GM18517 (cell line): ENCODE measurements at regions not wholly inside any gene's neighbourhood (a gene's known extent, or its start where the extent isn't known, plus 50 kb on each side); places are given as distances from the start of the nearest gene placed in this dataset.

Source experiments
- ATAC-seq: cut with Tn5 transposase; IDR thresholded peaks from one replicate; pipeline ENCODE4 v1.9.1; 2021; ENCODE audit warnings: mild to moderate bottlenecking, moderate library complexity; ENCODE audit not compliant: unreplicated experiment

DNA sequence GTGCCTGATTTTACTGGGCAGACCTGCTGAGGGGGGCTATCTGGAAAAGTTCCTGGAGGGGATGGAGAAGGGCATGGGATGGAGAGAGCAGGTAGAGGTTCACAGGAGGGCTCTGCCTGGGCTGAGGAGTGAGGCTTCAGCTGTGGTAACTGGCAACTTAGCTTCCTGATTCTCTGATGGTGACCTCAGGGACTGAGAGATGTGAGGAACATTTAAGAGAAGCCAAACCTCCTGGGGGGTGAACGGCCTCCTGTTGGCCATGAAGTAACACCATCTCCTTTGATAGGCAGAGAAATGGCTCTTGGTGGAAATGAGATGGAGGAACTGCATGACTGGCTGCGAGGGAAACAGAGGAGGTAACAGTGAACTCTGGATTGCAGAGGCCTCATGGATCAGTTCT lies 97.3 kb upstream of the ROPN1 start:
- no peak for ATAC-seq

- no peak for ATAC-seq
Observed at GRCh38 chr3:124091716-124092115, 99.8 kb upstream of the ROPN1 start.

- ATAC-seq, result no peak
Observed at GRCh38 chr3:124092811-124093210, 100.9 kb upstream of the ROPN1 start.

DNA sequence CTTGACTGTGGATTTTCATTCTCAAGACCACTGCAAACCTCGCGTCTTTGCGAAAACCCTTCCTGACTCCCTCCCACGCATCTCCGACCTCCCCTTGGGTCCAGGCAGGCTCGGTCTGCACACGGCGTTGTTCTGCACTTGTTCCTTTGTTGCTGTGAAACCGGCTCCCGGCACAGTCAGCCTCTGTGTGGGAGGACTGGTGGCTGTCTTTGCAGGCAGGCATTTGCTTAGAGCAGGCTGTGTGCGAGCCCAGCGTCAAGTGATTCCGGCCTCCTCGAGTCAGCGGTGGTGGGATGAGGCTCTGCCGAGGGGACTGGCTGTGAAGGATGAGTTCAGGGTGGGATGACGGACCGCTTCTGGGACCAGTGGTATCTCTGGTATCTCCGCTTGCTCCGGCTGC lies 102.6 kb upstream of the ROPN1 start:
- ATAC-seq, result no peak

DNA sequence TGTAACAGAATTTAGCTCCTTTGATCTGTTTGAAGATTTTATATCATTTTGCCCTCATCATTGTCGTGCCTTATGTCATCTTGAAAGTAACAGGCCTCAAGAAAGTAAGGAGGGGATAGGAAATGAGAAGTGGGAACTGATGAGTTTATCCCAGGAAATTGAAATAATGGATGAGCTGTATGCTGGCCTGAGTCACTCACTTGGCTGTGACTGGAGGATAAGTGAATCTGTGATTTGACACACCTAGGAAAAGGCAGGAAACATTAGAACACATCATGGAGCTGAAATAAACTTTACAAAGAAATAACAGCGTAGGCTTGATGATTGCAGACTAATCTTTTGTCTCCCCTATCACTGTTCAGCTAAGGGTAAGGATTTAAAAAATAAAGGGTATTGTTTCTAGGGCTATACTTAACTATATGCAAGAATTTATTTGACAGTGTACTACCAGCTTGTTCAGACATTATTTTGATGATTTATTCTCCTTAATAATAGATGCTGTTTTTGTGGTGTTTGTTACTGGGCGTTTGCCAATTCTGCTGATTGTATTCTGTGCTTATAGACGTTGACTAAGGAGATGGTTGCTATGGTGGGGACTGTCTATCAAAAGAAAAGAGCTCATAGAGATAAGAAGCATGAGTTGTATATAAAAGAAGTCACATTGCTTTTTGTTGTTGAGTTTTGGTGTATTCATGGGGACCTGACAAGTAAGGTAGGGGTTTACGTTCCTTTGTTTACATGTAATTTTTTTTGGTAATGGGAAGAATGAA lies 105.6 kb upstream of the ROPN1 start:
- no peak for ATAC-seq

DNA sequence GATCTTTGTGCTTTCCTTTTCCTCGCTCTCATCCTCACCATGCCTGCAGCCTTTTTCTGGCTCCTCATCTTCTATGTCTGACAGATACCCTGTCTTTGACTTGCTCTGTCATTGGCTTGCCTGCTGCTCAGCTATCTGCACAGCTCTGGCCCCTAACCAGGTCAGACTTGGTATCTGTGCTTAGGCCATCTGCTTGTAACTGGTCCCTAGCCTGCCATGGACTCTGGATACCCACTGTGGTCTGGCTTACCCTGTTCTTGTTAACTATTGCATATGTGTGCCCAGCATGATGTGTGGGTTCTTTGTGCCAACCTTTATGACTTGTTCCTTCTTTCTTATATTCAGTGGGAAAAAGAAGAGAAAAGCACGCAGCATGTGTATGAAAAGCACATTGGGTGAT lies 109.7 kb upstream of the ROPN1 start:
- no peak for ATAC-seq

GRCh38 chr3:124107104-124107890 lies 115.4 kb upstream of the ROPN1 start:
- ATAC-seq, result no peak

DNA sequence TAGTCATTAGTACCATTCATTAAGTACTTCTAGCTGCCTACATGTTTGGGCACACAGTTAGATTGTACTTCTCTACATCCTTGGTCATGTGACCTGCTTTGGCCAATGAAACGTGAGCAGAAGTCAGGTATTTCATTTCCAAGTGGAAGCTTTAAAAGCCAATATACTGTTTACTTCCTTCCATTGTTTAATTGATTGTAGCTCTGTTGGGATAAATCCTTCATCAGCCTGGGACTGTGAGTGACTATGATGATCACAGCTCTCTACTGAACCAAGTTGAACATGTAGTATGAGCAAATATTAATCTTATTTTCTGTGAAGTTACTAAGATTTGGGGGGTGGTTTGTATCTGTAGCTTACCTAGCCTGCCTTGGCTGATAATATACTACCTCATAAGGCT lies 116.5 kb upstream of the ROPN1 start:
- ATAC-seq, result no peak

DNA sequence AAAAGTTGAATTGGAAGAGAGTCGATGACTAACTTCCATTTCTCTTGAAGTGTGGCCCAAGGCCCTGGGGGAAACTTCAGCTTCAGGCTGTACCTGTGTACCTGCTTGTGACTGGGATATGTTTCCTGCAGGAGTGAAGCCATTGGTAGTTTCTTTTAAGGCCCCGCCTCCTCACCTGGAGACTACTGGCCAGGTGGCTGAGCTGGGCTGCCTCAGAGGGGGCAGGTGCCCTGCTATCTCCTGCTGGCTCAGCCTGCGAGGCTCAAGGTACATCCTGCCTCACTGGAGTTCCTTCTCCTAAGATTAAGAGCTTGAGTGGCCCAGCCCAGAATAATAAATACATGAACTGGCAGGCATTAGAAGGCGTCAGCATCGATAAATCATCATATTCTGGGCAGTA lies 121.6 kb upstream of the ROPN1 start:
- no peak for ATAC-seq

- no peak for ATAC-seq
Observed at GRCh38 chr3:124115279-124115678, 123.4 kb upstream of the ROPN1 start.

- ATAC-seq, result no peak
Observed at GRCh38 chr3:124115956-124116355, 124.0 kb upstream of the ROPN1 start.

GRCh38 chr3:124116906-124117305 lies 125.0 kb upstream of the ROPN1 start:
- no peak for ATAC-seq

DNA sequence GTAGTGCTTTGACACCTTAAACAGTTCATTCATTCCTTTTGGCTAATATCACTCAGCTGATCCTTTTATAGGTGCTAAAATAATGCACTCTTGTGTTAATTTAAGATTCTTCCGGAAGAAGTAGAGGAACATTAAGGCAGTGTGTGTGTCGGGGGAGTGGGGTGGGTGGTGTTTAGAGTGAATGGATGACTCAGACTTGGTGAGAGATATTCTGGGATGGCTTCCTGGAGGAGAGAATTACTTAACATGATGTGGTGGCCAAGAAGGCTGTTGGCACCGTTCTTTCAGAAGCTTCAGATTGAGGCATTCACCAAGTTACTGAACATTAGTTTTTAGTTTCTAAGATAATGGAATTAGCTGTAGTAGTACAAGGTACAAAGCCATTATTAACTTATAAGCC lies 125.6 kb upstream of the ROPN1 start:
- ATAC-seq, result no peak

GRCh38 chr3:124118397-124118796 lies 126.5 kb upstream of the ROPN1 start:
- ATAC-seq, result no peak

GRCh38 chr3:124119056-124119716 lies 127.3 kb upstream of the ROPN1 start:
- no peak for ATAC-seq

DNA sequence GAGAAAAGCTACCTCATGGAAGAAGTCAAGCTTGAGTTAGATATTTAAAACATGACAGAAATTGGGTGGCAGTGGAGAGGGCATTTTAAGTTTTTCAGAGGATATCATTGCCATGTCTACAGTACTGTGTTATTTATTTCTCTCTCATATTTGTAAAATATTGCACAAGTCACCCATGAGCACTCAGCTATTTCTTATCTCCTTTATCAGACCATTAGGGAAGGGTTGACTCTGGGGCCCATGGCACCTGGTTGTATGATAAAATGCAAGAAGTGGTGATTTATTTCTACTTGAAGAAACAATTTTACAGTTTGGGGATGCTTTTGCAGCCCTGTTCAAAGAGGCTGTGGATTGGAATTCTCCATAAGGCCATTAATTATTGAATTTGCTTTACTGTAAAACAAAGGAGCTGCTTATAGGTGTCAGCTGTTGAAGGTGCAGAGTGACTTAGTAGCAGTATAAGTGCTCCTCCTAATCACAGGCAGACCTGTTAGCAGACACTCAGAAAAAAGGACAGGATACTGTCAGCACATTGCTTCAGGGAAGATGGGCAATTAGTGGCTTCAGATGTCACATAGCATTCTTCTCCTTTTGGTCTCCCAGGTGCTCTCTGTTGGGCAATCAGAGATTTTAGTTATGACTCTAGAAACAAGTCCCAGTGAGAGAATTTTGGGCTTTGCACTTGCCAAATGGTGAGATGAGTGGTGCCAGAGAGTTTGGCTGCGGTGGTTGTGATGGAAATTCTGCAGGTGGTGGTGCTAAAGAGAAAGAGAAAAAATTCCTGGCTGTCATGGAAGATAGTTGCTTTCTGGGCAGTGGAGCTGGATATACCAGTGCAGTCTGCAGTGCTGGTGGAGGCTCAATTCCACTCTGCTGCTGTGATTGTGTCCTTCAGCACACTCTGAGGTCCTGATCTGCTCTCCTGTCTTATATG lies 129.7 kb upstream of the ROPN1 start:
- ATAC-seq, result no peak

DNA sequence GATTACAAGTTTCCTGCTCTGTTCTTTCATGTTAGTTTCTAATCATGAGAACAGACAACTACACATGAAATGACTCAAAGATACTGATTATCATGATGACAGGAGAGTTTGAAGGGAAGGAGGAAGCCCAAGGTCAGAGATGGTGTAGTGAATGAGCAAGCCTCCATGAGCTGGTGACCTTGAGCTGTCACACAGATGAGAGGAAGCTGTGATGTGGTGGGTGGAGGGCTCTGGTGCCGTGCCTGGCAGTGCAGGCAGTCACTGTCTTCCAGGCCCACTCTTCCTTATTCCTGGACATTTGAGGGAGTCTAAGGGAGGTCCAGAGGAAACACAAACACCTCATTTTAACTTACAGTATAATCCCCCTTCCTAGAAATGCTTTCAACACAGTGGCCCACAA lies 133.4 kb upstream of the ROPN1 start:
- ATAC-seq, result no peak

DNA sequence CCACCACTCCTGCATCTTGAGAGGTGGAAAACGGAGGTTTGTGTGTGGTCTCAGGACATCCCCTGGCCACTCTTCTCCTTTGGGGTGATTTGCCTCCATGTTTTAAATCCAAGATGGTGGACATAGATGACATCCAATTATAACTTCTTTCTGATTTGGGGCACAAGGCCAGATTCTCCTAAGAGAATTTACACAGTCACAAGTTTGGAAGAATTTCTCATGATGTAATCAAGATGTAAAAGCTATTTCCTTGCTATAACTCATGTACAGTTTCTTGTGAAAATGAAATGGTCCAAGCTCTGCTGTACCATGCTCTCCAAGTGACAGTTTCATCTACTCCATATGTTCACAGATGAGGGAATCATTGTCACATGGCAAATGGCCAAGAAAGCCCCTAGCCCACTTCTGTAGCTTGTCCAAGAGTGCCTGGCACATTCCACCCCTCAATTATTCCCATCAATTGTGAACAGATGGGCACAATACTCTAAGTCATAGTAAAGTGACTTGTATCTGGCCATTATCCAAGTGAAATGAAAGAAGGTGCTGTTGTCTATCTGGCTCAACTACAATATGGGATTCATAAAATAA lies 134.6 kb upstream of the ROPN1 start:
- no peak for ATAC-seq

DNA sequence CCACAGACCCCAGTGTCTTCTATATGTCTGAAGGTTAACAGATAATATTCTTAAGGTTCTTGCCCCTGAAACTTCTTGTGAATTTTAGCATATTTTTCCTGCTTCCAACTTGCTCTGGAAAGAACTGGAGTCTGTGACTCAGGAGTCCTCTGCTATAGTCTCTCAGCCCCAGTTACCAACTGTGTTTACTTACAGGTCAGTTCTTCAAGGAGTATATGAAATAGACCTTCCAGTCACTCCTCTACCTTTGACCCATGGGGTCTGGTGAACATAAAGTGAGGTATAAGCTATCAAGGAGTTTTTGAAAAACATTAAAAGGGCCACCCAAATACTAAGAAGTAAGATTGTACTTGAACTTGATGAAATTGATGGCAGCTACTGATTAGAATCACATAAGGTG lies 139.2 kb upstream of the ROPN1 start:
- ATAC-seq, result no peak

GRCh38 chr3:124131580-124131979 lies 139.7 kb upstream of the ROPN1 start:
- no peak for ATAC-seq
